NOMO-1 (cell line): ENCODE measurements at regions not wholly inside any gene's neighbourhood (a gene's known extent, or its start where the extent isn't known, plus 50 kb on each side); places are given as distances from the start of the nearest gene placed in this dataset.
"Not testable (repeated sequence)": the region's sequence is repeated elsewhere in the genome, so short reads cannot be mapped to it uniquely, and the experiment has no call there.

ENCODE experiments used
- DNase-seq, 2 experiments: peaks; one replicate each; lab custom pipeline; 2025; ENCODE audit not compliant: unreplicated experiment in 2 of 2; lab: John Stamatoyannopoulos, UW

DNA sequence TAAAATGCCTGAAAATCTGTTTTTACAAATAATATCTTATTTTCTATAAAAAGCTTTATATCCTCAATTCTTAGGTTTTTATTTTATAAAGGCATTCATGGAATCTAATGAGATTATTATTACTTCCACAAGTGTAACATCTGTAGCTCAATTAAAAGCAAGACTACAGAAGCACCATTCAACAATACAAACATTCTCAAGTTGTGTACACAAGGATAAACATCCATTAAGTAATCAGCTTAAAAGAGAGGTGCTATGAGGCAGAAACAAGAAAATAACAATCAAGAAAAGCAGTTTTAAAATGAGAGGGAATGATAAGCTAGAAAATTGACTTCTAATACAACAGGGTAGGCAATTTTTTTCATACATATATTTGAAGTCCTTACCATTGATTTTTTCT lies 326.1 kb downstream of the MRPL39 start:
- DNase-seq: no peak

GRCh38 chr21:25280061-25280460 lies 327.2 kb downstream of the MRPL39 start:
- no peak for DNase-seq

DNA sequence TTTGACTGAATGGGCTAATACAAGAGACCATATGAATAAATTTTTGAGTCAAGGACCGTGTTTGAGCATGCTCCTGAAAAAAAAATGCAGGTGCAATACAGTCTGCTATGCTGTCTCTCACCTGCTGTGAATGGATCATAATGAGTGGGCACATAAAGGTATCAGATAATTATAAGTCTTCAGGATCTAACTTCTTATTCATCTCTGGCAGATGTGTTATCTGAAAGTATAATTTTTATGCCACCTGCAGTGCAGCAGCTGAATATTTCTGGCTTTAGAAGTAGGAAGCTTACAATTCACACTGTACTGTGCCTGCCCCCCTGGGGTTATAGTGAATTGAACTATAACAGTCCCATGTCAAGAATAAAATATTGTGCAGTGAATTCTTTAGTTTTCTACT lies 333.3 kb downstream of the MRPL39 start:
- DNase-seq: no peak

DNA sequence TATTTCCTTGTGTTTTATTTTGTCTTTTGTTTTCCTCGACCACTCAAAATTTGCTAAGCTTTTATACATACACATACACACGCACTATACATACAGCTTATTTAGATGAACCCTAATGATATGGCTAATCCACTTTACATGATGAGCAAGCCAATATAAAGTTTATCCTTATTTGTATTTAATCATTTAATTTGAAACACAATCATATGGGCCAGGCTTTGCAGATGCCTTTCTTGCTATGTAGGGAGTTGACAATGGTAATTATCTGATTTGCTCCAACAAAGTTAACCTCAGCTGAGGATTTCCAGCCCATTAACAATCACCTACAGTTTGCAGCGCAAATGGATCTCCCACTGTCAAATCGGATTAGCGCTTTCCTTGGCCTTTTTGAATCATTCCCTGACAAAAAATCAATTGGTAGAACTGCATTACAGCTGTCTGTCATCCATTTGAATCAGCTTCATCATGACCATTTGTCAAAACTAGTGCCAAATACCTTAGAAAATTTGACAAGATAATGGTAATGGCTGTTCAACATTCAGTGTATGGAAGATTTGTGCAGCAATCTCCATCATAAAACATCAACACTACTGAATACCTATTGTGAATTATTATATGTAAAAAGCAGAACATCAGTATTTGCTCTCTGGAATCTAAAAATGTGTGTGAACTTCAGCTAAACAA lies 352.6 kb downstream of the MRPL39 start:
- no peak for DNase-seq

DNA sequence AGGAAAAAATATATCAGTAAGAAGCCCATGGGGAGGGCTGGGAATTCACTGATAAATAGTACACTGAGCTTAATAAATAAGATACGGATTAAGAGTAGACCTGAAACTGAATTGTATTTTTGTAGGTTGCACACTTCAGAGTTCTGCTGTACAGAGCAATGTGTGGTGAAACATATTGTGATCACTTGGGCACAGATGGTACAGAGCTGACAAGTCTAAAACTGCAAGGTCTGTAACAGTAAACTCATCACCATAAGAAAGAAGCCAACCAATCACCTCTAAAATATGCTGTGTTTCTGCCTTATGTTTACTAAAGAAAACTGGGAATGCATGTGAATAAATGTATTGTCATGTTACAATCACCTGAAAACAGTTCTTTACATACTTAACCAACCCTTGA lies 360.7 kb downstream of the MRPL39 start:
- no peak for DNase-seq

DNA sequence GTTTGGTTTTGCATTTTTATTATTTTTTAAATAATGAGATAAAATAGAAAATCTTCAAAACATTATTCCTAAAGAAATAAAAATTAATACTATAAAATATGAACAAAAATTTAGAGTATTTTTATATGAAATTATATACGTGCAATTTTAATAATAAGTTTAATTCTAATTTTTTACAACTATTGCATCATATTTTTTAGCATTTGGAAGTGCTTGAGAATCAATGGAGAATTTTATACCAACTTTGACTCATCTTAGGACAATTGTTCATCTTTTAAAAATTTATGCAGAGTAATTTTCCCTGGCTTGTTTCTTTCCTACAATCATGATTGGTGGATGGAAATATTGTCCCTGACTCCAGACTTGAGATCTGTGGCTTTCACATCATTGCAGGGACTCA lies 362.5 kb downstream of the MRPL39 start:
- no peak for DNase-seq

DNA sequence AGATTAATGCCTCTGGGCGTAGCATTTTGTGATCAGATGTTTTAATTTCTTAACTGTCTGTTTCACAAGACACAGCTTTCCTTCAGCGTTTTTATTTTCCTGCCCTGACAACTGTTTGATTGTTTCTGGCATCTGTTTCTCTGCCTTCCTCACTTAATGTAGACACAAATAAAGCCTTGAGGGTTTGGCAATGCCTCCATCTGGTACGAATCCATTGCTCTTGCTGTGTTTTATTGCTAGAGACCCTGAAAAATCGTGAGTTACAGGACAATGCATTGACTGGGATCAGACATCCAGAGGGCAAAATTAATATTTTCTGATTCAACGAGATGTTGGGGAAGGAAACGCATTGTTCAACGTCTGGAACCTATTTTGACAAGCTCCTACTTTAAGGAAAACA lies 363.5 kb downstream of the MRPL39 start:
- no peak for DNase-seq

DNA sequence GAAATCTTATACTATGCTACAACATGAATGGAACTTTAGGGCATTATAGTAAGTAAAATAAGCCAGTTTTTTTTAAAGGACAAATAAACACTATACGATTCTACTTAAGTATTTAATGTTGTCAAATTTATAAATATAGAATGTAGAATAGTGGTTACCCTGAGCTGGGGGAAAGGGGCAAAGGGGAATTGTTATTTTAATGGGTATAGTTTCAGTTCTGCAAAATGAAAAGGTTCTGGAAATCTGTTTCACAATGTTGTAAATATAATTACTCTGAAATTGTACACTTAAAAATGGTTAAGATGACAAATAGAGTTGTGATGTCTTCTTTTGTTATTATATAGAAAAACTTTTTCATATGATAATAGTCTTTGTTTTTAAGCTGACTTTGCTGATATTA lies 366.3 kb downstream of the MRPL39 start:
- peak; percentile 41 to 75 for DNase-seq

DNA sequence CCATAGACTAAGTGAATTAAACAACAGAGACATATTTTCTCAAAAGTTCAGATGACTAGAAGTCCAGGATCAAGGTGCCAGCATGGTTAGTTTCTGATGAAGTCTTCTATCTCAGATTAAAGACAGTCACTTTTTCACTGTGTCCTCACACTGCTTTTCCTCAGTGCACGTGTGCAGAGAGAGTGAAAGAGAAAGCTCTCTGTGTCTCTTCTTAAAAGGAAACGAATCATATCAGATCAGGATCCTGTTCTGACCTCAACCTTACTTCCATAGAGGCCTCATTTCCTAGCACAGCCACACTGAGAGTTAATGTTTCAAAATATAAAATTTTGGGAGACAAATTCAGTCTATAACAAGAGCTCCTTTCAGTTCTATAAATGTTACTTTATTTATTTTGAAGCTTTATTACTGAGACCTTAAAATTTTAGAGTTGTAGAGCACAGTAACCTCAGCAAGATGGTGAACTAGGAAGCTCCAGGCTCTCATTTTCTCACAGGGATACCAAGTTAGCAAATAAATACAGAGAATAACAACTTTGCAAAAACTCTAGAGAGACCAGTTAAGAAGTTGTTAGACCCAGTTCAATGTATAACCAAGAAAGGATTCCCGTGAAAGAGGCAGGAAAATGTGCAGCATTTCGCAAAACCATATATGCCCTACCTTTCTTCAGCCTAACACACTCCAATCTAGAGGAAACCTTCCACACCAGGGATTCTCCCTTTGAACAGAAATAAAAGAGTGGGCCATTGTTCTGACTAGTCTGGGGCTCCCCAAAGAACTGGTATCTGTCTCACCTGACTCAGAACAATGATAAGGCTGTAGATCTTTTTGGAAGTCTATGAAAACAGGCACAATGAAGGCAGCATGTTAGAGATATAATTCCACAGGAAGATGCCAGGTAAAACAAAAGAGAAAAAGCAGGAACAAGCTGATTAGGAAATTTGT lies 372.2 kb downstream of the MRPL39 start:
- no peak for DNase-seq

DNA sequence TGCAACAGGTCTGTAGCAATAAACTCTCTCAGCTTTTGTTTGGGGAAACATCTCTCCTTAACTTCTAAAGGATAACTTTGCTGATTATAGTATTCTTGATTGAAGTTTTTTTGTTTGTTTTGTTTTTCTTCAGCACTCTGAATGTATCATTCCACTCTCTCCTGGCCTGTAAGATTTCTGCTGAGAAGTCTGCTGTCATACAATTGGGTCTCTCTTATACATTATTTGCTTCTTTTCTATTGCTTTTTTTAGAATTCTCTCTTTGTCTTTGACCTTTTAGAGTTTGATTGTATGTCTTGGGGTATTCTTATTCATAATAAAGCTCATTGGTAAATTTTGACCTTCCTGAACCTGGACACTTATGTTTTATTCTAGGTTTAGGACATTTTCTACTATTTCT lies 386.3 kb downstream of the MRPL39 start:
- no peak for DNase-seq

GRCh38 chr21:25220169-25220568 lies 387.1 kb downstream of the MRPL39 start:
- DNase-seq: no peak

- peak in 1 of 2 experiments; percentile 3 for DNase-seq
Measured at GRCh38 chr21:25215698-25216384, 391.4 kb downstream of the MRPL39 start.

GRCh38 chr21:25214676-25215075 lies 392.6 kb downstream of the MRPL39 start:
- DNase-seq: no peak

- DNase-seq: no peak
Measured at GRCh38 chr21:25199944-25200343, 407.3 kb downstream of the MRPL39 start.

GRCh38 chr21:25191141-25191540 lies 416.1 kb downstream of the MRPL39 start:
- DNase-seq: no peak

DNA sequence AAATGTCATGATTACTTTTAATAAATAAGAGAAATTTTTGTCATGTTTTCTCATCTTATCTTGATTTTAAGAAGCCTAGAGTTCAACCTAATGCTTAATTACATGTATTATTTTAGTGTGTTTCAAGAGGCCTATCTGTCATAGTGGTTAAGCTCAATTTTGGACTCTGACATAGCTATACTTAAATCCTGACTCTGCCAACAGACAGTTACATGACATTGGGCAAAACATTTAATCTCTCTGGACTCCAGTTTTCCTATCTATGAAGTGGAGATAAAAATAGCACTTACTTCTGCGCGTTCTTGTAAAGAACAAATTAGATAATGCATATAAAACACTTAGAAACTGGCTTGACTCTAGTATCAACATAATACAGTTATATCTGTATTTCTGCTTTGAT lies 417.8 kb downstream of the MRPL39 start:
- no peak for DNase-seq

DNA sequence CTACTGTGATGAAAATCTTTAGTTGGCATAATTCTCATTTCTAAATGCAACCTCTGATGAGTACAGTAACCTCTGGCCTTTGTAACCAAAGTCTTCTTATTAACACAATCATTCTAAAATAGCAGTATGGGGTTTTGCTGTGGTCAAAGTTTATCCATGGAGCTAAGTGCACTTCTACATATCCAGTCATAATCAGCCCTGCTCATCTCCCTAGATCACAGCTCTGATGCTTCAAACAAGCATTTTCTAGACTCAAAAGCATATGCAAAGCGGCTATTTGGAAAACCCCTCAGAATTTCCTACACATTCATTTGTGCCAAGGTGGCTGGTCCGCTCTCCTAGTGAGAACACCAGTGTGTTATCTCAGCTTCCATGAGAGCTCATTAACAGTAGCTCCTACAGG lies 418.6 kb downstream of the MRPL39 start:
- DNase-seq: no peak

GRCh38 chr21:25186273-25186672 lies 421.0 kb downstream of the MRPL39 start:
- no peak for DNase-seq

GRCh38 chr21:25183577-25183976 lies 423.7 kb downstream of the MRPL39 start:
- DNase-seq: no peak

DNA sequence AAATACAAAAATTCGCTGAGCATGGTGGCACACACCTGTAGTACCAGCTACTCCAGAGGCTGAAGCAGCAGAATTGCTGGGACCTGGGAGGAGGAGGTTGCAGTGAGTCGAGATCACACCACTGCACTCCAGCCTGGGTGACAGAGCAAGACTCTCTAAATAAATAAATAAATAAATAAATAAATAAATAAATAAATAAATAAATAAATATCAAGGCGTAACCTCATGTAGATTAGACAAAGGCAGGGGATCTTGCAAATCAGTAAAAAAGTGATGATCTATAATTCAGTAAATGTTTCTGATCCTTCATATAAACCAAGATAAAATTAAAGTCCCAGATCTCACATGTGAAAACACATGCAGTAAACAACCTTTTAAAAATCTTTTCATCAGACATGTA lies 425.6 kb downstream of the MRPL39 start:
- DNase-seq: not testable (repeated sequence)

DNA sequence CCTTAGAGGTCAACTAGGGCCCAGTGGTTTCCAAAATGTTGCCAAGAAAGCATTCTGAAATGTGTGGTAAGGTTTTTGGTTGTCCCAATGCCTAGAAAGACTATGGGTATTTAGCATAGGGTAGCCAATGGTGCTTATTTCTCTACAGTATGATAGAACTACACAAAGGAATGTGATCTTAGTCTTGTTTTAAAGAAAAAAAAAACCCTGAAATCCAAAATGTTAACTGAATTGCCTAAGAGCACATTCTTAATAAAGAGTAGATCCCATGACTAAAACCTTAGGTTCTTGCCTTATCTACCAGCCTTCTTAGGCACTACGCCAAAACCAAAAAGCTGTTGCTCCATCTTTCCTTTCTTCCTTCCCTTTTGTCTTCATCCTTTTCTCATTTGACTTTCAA lies 428.2 kb downstream of the MRPL39 start:
- peak in 1 of 2 experiments; percentile 36 for DNase-seq
